SK-N-SH (cell line): ENCODE measurements at regions not wholly inside any gene's neighbourhood (a gene's known extent, or its start where the extent isn't known, plus 50 kb on each side); places are given as distances from the start of the nearest gene placed in this dataset.

Source experiments
- CTCF ChIA-PET: fragments of 300-600, 350-600 bp; formaldehyde crosslinking; extraction: SDS; loops from one replicate; lab custom pipeline; 2021; lab: Yijun Ruan, JAX
- POLR2A ChIA-PET: fragments of 350-600 bp; sonication (Branson Sonifier 250); formaldehyde crosslinking; extraction: SDS; loops from one replicate; lab custom pipeline; 2020; ENCODE audit warnings: antibody characterized with exemption, inconsistent platforms; lab: Yijun Ruan, JAX
- DNase-seq: peaks from one replicate; pipeline ENCODE4 v3.0.0; 2012
- H2AFZ ChIP-seq: fragments of 200-600 bp; sonication (generic); 2 replicates; pipeline ENCODE4 v1.8.1; 2016; ENCODE audit warnings: antibody characterized with exemption, mild to moderate bottlenecking, low read depth
- H3F3A ChIP-seq: fragments of 200-600 bp; sonication (generic); replicated peaks from 2 replicates; pipeline ENCODE3; 2016; ENCODE audit warnings: antibody characterized with exemption, mild to moderate bottlenecking; ENCODE audit not compliant: insufficient read depth
- H3K27ac ChIP-seq, 2 experiments: fragments of 200-500 bp in 1 of 2; fragments of 200-600 bp in 1 of 2; sonication (Bioruptor generic) in 1 of 2; sonication (generic), shearing (Covaris generic) in 1 of 2; 2 replicates each; pipeline versions ENCODE4 v1.5.1 to v1.6.1; 2014 to 2016; ENCODE audit warnings: low read depth in 2 of 2, inconsistent platforms in 1 of 2, low read length in 1 of 2, mild to moderate bottlenecking in 1 of 2, mixed read lengths in 1 of 2
- H3K27me3 ChIP-seq: fragments of 200-600 bp; sonication (generic), shearing (Covaris generic); 2 replicates; pipeline ENCODE4 v1.6.1; 2016; ENCODE audit warnings: mixed run types; ENCODE audit not compliant: insufficient read depth
- H3K36me3 ChIP-seq, 2 experiments: fragments of 200-500 bp in 1 of 2; fragments of 200-600 bp in 1 of 2; sonication (Bioruptor generic) in 1 of 2; sonication (generic) in 1 of 2; replicated peaks in 1 of 2; 2 replicates each; pipeline versions ENCODE3 to v1.5.1; 2014 to 2016; ENCODE audit warnings: low read length in 1 of 2, mild to moderate bottlenecking in 1 of 2; ENCODE audit not compliant: insufficient read depth in 2 of 2, control insufficient read depth in 1 of 2
- H3K4me1 ChIP-seq, 2 experiments: fragments of 200-500 bp in 1 of 2; fragments of 200-600 bp in 1 of 2; sonication (Bioruptor generic) in 1 of 2; sonication (generic), shearing (Covaris generic) in 1 of 2; 2 replicates each; pipeline versions ENCODE4 v1.5.1 to v1.6.1; 2014 to 2016; ENCODE audit warnings: low read depth in 1 of 2, low read length in 1 of 2, mixed run types in 1 of 2; ENCODE audit not compliant: insufficient read depth in 2 of 2, control insufficient read depth in 1 of 2
- H3K4me2 ChIP-seq: fragments of 200-600 bp; sonication (generic), shearing (Covaris generic); 2 replicates; pipeline ENCODE4 v1.6.1; 2017; ENCODE audit warnings: mixed run types
- H3K4me3 ChIP-seq, 2 experiments: fragments of 200-500 bp in 1 of 2; fragments of 200-600 bp in 1 of 2; sonication (Bioruptor generic) in 1 of 2; sonication (generic), shearing (Covaris generic) in 1 of 2; 2 replicates each; pipeline versions ENCODE4 v1.5.1 to v1.8.1; 2014 to 2016; ENCODE audit warnings: low read depth in 2 of 2, inconsistent platforms in 1 of 2, low read length in 1 of 2, mild to moderate bottlenecking in 1 of 2, mixed read lengths in 1 of 2, moderate library complexity in 1 of 2
- H3K79me2 ChIP-seq: fragments of 200-600 bp; sonication (generic); 2 replicates; pipeline ENCODE4 v1.8.1; 2017; ENCODE audit warnings: mild to moderate bottlenecking; ENCODE audit not compliant: insufficient read depth
- H3K9ac ChIP-seq: fragments of 200-600 bp; sonication (generic); 2 replicates; pipeline ENCODE4 v1.6.1; 2017; ENCODE audit warnings: mixed run types
- H3K9me2 ChIP-seq: fragments of 200-600 bp; sonication (generic); 2 replicates; pipeline ENCODE4 v1.6.1; 2017; ENCODE audit warnings: mixed run types
- H3K9me3 ChIP-seq: fragments of 200-600 bp; sonication (generic); 2 replicates; pipeline ENCODE4 v1.6.1; 2017; ENCODE audit warnings: mixed run types, mild to moderate bottlenecking, moderate library complexity
- H4K20me1 ChIP-seq: fragments of 200-600 bp; sonication (generic); 2 replicates; pipeline ENCODE4 v1.6.1; 2017; ENCODE audit warnings: mild to moderate bottlenecking, mixed run types; ENCODE audit not compliant: insufficient read depth
- CHD2 ChIP-seq: fragments of 150-350 bp; IDR thresholded peaks from 2 replicates; pipeline ENCODE4 v1.6.1; 2018; ENCODE audit warnings: low read length; ENCODE audit not compliant: partially characterized antibody
- EP300 ChIP-seq, 2 experiments: IDR thresholded peaks; 2 replicates each; pipeline versions ENCODE4 v1.4.0 to v1.6.1; 2012; ENCODE audit warnings: borderline replicate concordance in 1 of 2, low read depth in 1 of 2, low read length in 1 of 2
- FOXJ3 ChIP-seq: sonication (generic); formaldehyde crosslinking; IDR thresholded peaks from 2 replicates; pipeline ENCODE4 v1.5.1; 2020; ENCODE audit warnings: mild to moderate bottlenecking, missing genetic modification reagents
- FOXM1 ChIP-seq: IDR thresholded peaks from 2 replicates; pipeline ENCODE4 v1.4.0; 2012; ENCODE audit warnings: low read depth, mild to moderate bottlenecking
- GABPA ChIP-seq: IDR thresholded peaks from 2 replicates; pipeline ENCODE4 v1.4.0; 2012; ENCODE audit warnings: low read depth, mild to moderate bottlenecking
- IRF3 ChIP-seq: fragments of 150-350 bp; IDR thresholded peaks from 2 replicates; pipeline ENCODE4 v1.6.1; 2016; ENCODE audit warnings: mild to moderate bottlenecking, low read depth, low read length
- MXI1 ChIP-seq: IDR thresholded peaks from 2 replicates; pipeline ENCODE4 v1.6.1; 2012; ENCODE audit warnings: mild to moderate bottlenecking, low read depth, low read length, improper control_type of control experiment
- SIN3A ChIP-seq: IDR thresholded peaks from 2 replicates; pipeline ENCODE4 v1.6.1; 2012; ENCODE audit warnings: low read depth, mild to moderate bottlenecking, low read length, moderate library complexity, borderline replicate concordance
- TAF1 ChIP-seq: IDR thresholded peaks from 2 replicates; pipeline ENCODE4 v1.6.1; 2012; ENCODE audit warnings: low read depth, mild to moderate bottlenecking, low read length, moderate library complexity, borderline replicate concordance
- TCF12 ChIP-seq: IDR thresholded peaks from 2 replicates; pipeline ENCODE4 v1.4.0; 2012
- USF1 ChIP-seq: IDR thresholded peaks from 2 replicates; pipeline ENCODE4 v1.4.0; 2012; ENCODE audit warnings: low read depth, borderline replicate concordance
- YY1 ChIP-seq: IDR thresholded peaks from 2 replicates; pipeline ENCODE4 v1.4.0; 2012; ENCODE audit warnings: low read depth, mild to moderate bottlenecking
- WGBS: methylation state at CpG from one replicate; pipeline ENCODE4 v1.1.6; 2017; ENCODE audit warnings: low lambda C conversion rate; 5-methylcytosine and 5-hydroxymethylcytosine counted together
- TF ChIP-seq, protein P1 (sequence below): IDR thresholded peaks from 2 replicates; pipeline ENCODE4 v1.6.1; 2012; ENCODE audit warnings: mild to moderate bottlenecking, low read depth, low read length, moderate library complexity
- TF ChIP-seq, protein P2 (sequence below): fragments of 200-600 bp; sonication (generic); IDR thresholded peaks from 2 replicates; pipeline ENCODE4 v1.6.1; 2017; ENCODE audit warnings: antibody characterized with exemption, mild to moderate bottlenecking, moderate library complexity

- TF ChIP-seq FOXM1 (no peak), FOXJ3 (CRISPR knock-in tag) (no peak)
- TF ChIP-seq, all 33 proteins: peak for 0
- Histone ChIP-seq H3K9me3 (no peaks in the 10 kb centered on the region), H3F3A (no peaks in the 10 kb centered on the region), H3K4me3 (no peak overlapping the region), H3K4me2 (no peak overlapping the region), H4K20me1 (no peaks in the 10 kb centered on the region), H3K27me3 (no peaks in the 10 kb centered on the region), H3K36me3 (no peaks in the 10 kb centered on the region), H3K9me2 (no peaks in the 10 kb centered on the region), H2AFZ (no peak overlapping the region), H3K27ac (no peak overlapping the region), H3K4me1 (no peaks in the 10 kb centered on the region), H3K9ac (no peak overlapping the region), H3K79me2 (no peaks in the 10 kb centered on the region)
- DNase-seq, result no peak
- POLR2A ChIA-PET, result no interaction called here
- CTCF ChIA-PET, result no interaction called here
- WGBS, result 0% methylated on average over 3 of the region's 3 CpGs
Measured at GRCh38 chr7:86301301-86301700, 342.4 kb upstream of the GRM3 start.

GRCh38 chr7:86295526-86295925 is 348.2 kb upstream of the GRM3 start:
- Histone ChIP-seq H4K20me1 (no peaks in the 10 kb centered on the region), H3F3A (no peaks in the 10 kb centered on the region), H3K27ac (no peak overlapping the region), H3K4me3 (no peak overlapping the region), H3K9me2 (no peaks in the 10 kb centered on the region), H3K36me3 (no peaks in the 10 kb centered on the region), H3K9me3 (no peaks in the 10 kb centered on the region), H3K27me3 (no peaks in the 10 kb centered on the region), H2AFZ (no peak overlapping the region)
- POLR2A ChIA-PET, result no interaction called here
- CTCF ChIA-PET, result interaction anchor here (0.7 kb wide), 1 partner anchor 17 kb away, joined by 3 read pairs; no protein-coding TSS in a partner anchor
- DNase-seq, result no peak
- 10% methylated on average over 2 of the region's 2 CpGs for WGBS
- TF ChIP-seq MXI1 (no peak), YY1 (no peak), TAF1 (no peak), CHD2 (no peak), USF1 (no peak), SIN3A (no peak), GABPA (no peak)
- TF ChIP-seq, all 33 proteins: peak for 0
- no peak overlapping the region for H3K9ac ChIP-seq
- H3K4me1 ChIP-seq, result no peaks in the 10 kb centered on the region
- H3K4me2 ChIP-seq, result no peak overlapping the region
- no peaks in the 10 kb centered on the region for H3K79me2 ChIP-seq

DNA sequence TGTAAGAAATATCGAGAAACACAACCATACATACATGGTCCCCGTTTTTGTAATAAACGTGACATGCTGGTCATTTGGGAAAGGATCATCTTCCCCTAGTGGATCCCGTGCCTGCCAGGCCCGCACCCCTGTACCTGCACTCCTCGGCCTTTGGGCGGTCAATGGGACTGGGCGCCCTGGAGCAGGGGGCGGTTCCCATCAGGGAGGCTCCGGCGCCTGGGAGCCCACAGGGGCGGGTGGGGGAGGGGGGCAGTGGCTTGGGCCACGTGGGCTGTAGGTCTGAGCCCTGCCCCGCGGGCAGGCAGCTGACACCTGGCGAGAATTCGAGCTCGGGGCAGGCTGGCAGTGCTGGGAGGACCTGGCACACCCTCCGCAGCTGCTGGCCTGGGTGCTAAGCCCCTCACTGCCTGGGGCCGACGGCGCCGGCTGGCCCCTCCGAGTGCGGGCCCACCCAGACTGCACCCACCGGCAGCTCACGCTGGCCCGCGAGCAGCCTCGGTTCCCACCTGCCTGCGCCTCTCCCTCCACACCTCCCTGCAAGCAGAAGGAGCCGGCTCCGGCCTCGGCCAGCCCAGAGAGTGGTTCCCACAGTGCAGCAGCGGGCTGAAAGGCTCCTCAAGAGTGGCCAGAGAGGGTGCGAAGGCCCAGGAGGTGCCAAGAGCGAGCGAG is 361.6 kb upstream of the GRM3 start:
- DNase-seq, result peak; percentile 17
- Histone ChIP-seq H3K4me2 (no peak overlapping the region), H3K27ac (no peak overlapping the region), H3K9me3 (no peaks in the 10 kb centered on the region), H3K27me3 (no peaks in the 10 kb centered on the region), H3K79me2 (no peaks in the 10 kb centered on the region), H4K20me1 (no peaks in the 10 kb centered on the region), H3K36me3 (no peaks in the 10 kb centered on the region), H3F3A (no peaks in the 10 kb centered on the region), H3K4me1 (no peaks in the 10 kb centered on the region), H2AFZ (no peak overlapping the region), H3K9ac (no peak overlapping the region), H3K4me3 (no peak overlapping the region), H3K9me2 (0 out of 2 replicates have a peak, but pooled peaks cover 3% of the 10 kb centered on the region)
- CTCF ChIA-PET, result no interaction called here
- POLR2A ChIA-PET, result no interaction called here
- 24% methylated on average over 23 of the region's 38 CpGs for WGBS
- TF ChIP-seq EP300 (IDR thresholded peaks at IDR 0.05; ENCODE audit: borderline replicate concordance in 1 of 2, low read depth in 1 of 2, low read length in 1 of 2) (no peak), TCF12 (no peak), IRF3 (no peak)
- TF ChIP-seq, protein P1, sequence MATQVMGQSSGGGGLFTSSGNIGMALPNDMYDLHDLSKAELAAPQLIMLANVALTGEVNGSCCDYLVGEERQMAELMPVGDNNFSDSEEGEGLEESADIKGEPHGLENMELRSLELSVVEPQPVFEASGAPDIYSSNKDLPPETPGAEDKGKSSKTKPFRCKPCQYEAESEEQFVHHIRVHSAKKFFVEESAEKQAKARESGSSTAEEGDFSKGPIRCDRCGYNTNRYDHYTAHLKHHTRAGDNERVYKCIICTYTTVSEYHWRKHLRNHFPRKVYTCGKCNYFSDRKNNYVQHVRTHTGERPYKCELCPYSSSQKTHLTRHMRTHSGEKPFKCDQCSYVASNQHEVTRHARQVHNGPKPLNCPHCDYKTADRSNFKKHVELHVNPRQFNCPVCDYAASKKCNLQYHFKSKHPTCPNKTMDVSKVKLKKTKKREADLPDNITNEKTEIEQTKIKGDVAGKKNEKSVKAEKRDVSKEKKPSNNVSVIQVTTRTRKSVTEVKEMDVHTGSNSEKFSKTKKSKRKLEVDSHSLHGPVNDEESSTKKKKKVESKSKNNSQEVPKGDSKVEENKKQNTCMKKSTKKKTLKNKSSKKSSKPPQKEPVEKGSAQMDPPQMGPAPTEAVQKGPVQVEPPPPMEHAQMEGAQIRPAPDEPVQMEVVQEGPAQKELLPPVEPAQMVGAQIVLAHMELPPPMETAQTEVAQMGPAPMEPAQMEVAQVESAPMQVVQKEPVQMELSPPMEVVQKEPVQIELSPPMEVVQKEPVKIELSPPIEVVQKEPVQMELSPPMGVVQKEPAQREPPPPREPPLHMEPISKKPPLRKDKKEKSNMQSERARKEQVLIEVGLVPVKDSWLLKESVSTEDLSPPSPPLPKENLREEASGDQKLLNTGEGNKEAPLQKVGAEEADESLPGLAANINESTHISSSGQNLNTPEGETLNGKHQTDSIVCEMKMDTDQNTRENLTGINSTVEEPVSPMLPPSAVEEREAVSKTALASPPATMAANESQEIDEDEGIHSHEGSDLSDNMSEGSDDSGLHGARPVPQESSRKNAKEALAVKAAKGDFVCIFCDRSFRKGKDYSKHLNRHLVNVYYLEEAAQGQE, result no peak
- TF ChIP-seq, protein P2, sequence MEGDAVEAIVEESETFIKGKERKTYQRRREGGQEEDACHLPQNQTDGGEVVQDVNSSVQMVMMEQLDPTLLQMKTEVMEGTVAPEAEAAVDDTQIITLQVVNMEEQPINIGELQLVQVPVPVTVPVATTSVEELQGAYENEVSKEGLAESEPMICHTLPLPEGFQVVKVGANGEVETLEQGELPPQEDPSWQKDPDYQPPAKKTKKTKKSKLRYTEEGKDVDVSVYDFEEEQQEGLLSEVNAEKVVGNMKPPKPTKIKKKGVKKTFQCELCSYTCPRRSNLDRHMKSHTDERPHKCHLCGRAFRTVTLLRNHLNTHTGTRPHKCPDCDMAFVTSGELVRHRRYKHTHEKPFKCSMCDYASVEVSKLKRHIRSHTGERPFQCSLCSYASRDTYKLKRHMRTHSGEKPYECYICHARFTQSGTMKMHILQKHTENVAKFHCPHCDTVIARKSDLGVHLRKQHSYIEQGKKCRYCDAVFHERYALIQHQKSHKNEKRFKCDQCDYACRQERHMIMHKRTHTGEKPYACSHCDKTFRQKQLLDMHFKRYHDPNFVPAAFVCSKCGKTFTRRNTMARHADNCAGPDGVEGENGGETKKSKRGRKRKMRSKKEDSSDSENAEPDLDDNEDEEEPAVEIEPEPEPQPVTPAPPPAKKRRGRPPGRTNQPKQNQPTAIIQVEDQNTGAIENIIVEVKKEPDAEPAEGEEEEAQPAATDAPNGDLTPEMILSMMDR, result no peak
